ENCODE measurements at regions not wholly inside any gene's neighbourhood (a gene's known extent, or its start where the extent isn't known, plus 50 kb on each side); places are given as distances from the start of the nearest gene placed in this dataset.

- Histone ChIP-seq H3K27me3 (replicated peaks; ENCODE audit: insufficient read depth) (no peaks in the 10 kb centered on the region), H3K9me3 (no peaks in the 10 kb centered on the region), H3K4me3 (no peak overlapping the region), H3K4me1 (replicated peaks) (no peaks in the 10 kb centered on the region), H3K36me3 (no peaks in the 10 kb centered on the region), H3K27ac (no peak overlapping the region)
- DNase-seq (ENCODE audit: low spot score): no peak
- no peak for TF ChIP-seq POLR2AphosphoS5 (IDR thresholded peaks at IDR 0.05)
- no peak for TF ChIP-seq POLR2A (IDR thresholded peaks at IDR 0.05)
- TF ChIP-seq CTCF (IDR thresholded peaks at IDR 0.05): no peak
- intact Hi-C loops (cut with DNase I): no loop called here
- 59% methylated on average over 3 of the region's 3 CpGs for WGBS
These were observed 609.8 kb upstream of the KLF12 start for GRCh38 chr13:74743992-74744391.

GRCh38 chr13:74741732-74742131 lies 607.5 kb upstream of the KLF12 start:
- intact Hi-C loops (cut with DNase I): no loop called here
- WGBS: 99% methylated on average over 3 of the region's 3 CpGs

GRCh38 chr13:74732736-74733385 lies 598.7 kb upstream of the KLF12 start:
- 77% methylated on average over 8 of the region's 8 CpGs for WGBS
- H3K4me3 ChIP-seq: no peak overlapping the region
- no peaks in the 10 kb centered on the region for H3K4me1 ChIP-seq (replicated peaks)
- intact Hi-C loops (cut with DNase I): no loop called here
- no peak for TF ChIP-seq POLR2A (IDR thresholded peaks at IDR 0.05)
- no peaks in the 10 kb centered on the region for H3K27me3 ChIP-seq (replicated peaks; ENCODE audit: insufficient read depth)
- DNase-seq (ENCODE audit: low spot score): no peak
- no peaks in the 10 kb centered on the region for H3K9me3 ChIP-seq
- no peak overlapping the region for H3K27ac ChIP-seq
- H3K36me3 ChIP-seq: no peaks in the 10 kb centered on the region

More at GRCh38 chr13:74741732-74742131, 607.5 kb upstream of the KLF12 start:
- Histone ChIP-seq H3K9me3 (no peaks in the 10 kb centered on the region), H3K27ac (no peak overlapping the region), H3K27me3 (replicated peaks; ENCODE audit: insufficient read depth) (no peaks in the 10 kb centered on the region), H3K4me1 (replicated peaks) (no peaks in the 10 kb centered on the region), H3K36me3 (no peaks in the 10 kb centered on the region), H3K4me3 (no peak overlapping the region)
- no peak for TF ChIP-seq CTCF (IDR thresholded peaks at IDR 0.05)
- no peak for TF ChIP-seq POLR2AphosphoS5 (IDR thresholded peaks at IDR 0.05)
- DNase-seq (ENCODE audit: low spot score): no peak

GRCh38 chr13:74731731-74732130 lies 597.5 kb upstream of the KLF12 start:
- Histone ChIP-seq H3K9me3 (no peaks in the 10 kb centered on the region), H3K4me1 (replicated peaks) (no peaks in the 10 kb centered on the region), H3K36me3 (no peaks in the 10 kb centered on the region), H3K4me3 (no peak overlapping the region), H3K27me3 (replicated peaks; ENCODE audit: insufficient read depth) (no peaks in the 10 kb centered on the region), H3K27ac (no peak overlapping the region)
- no peak for TF ChIP-seq POLR2AphosphoS5 (IDR thresholded peaks at IDR 0.05)
- TF ChIP-seq POLR2A (IDR thresholded peaks at IDR 0.05): no peak
- no peak for TF ChIP-seq CTCF (IDR thresholded peaks at IDR 0.05)
- DNase-seq (ENCODE audit: low spot score): no peak
- intact Hi-C loops (cut with DNase I): no loop called here
- 89% methylated on average over 5 of the region's 5 CpGs for WGBS

- Histone ChIP-seq H3K4me3 (no peak overlapping the region), H3K36me3 (no peaks in the 10 kb centered on the region), H3K4me1 (replicated peaks) (no peaks in the 10 kb centered on the region), H3K27ac (no peak overlapping the region), H3K27me3 (replicated peaks; ENCODE audit: insufficient read depth) (no peaks in the 10 kb centered on the region), H3K9me3 (no peaks in the 10 kb centered on the region)
- 79% methylated on average over 9 of the region's 9 CpGs for WGBS
- DNase-seq (ENCODE audit: low spot score): no peak
- TF ChIP-seq CTCF (IDR thresholded peaks at IDR 0.05) (no peak), POLR2AphosphoS5 (IDR thresholded peaks at IDR 0.05) (no peak), POLR2A (IDR thresholded peaks at IDR 0.05) (no peak)
- intact Hi-C loops (cut with DNase I): no loop called here
These were observed 596.5 kb upstream of the KLF12 start for GRCh38 chr13:74730556-74731331.
